ENCODE measurements at regions not wholly inside any gene's neighbourhood (a gene's known extent, or its start where the extent isn't known, plus 50 kb on each side); places are given as distances from the start of the nearest gene placed in this dataset.

DNA sequence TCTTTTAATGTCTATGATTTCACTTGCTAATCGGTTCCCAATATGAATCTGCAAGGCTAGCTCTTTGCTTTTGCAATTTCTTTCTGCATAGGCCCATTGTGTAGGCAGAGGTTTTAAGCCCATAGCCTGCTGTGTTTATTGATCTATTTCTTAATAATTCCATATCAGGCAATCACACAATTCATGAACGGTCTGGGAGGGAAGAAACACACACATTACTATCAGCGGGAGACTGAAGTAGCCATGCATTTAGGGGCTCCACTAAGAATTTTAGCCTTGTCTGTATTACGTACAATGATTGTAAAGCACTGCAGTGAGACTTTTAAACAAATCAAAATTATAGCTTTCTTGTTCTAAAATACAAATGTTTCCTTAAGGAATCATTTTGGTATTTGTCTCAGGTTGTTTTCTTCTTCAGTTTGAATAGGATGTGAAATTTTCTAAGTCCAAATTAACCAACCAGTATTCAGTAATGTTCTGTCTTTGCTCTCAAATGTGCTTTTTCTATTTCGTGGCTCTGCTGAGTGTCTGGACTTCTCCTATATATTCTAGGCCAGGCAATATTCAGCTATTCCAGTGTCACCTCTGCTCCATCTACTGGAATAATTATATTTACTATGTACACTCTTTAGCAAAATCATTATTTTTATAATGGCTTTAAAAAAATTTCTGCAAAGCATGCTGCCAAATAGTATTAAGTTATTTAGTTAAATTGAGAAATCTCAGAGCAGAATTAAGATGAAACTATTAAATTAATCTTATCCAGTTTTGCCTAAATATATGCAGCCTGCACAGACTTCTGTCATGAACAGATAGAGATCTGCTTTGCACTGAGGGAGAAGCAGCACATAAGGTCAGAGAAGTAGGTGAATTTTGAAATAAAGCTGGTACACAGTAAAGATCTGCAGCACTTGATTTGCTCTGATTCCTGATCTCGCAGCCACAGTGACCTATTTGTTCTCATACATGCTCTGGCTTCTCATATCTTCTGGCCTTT is 103.0 kb upstream of the NAALADL2 start:
- in situ Hi-C loops (cut with HindIII; ENCODE audit: low pct_unique_long_range_greater_than_20kb, low sequenced_read_pairs) (no loop called here), intact Hi-C loops (cut with micrococcal nuclease; ENCODE audit: unreplicated experiment) (no loop called here)
- no TSS peak for BruUV-seq (replicated peaks)
- ChIA-PET POLR2A (no interaction called here), CTCF (no interaction called here)
- DNase-seq (ENCODE audit: low read depth, low spot score) (no peak), ATAC-seq (no peak)
- TF ChIP-seq SIN3A (IDR thresholded peaks at IDR 0.05; ENCODE audit: borderline replicate concordance, insufficient read depth, low read depth, low read length) (no peak), REST (IDR thresholded peaks at IDR 0.05; ENCODE audit: insufficient read depth in 1 of 2, low read depth in 2 of 2, low read length in 1 of 2) (no peak), POLR2AphosphoS5 (IDR thresholded peaks at IDR 0.05; ENCODE audit: low read depth, low read length) (no peak), CTCF (IDR thresholded peaks at IDR 0.05) (no peak), TCF7L2 (IDR thresholded peaks at IDR 0.05; ENCODE audit: low read depth, low read length) (no peak)
- H3K27me3 ChIP-seq (ENCODE audit: control insufficient read depth, insufficient read depth, low read length), result no peaks in the 10 kb centered on the region
- no peak overlapping the region for H3K27ac ChIP-seq (ENCODE audit: low read length)
- no peaks in the 10 kb centered on the region; the same call in 1 of the 2 replicates for H3K9me3 ChIP-seq (ENCODE audit: control insufficient read depth, insufficient read depth, low read depth, low read length)
- H3K4me3 ChIP-seq (ENCODE audit: low read depth in 2 of 2, low read length in 2 of 2), result no peak overlapping the region
- H3K36me3 ChIP-seq (ENCODE audit: control insufficient read depth, insufficient read depth, low read length), result no peaks in the 10 kb centered on the region
- no peaks in the 10 kb centered on the region for H3K4me1 ChIP-seq (ENCODE audit: control insufficient read depth, insufficient read depth, low read length)

- ChIA-PET CTCF (no interaction called here), POLR2A (no interaction called here)
- intact Hi-C loops (cut with micrococcal nuclease; ENCODE audit: unreplicated experiment), result no loop called here
- Histone ChIP-seq H3K4me1 (ENCODE audit: control insufficient read depth, insufficient read depth, low read length) (no peaks in the 10 kb centered on the region), H3K4me3 (ENCODE audit: low read depth in 2 of 2, low read length in 2 of 2) (no peak overlapping the region), H3K27me3 (ENCODE audit: control insufficient read depth, insufficient read depth, low read length) (no peaks in the 10 kb centered on the region), H3K27ac (ENCODE audit: low read length) (no peak overlapping the region), H3K36me3 (ENCODE audit: control insufficient read depth, insufficient read depth, low read length) (no peaks in the 10 kb centered on the region), H3K9me3 (ENCODE audit: control insufficient read depth, insufficient read depth, low read depth, low read length) (no peaks in the 10 kb centered on the region; the same call in 1 of the 2 replicates)
- no TSS peak for BruUV-seq (replicated peaks)
- DNase-seq (ENCODE audit: low read depth, low spot score) (no peak), ATAC-seq (no peak)
- no peak for TF ChIP-seq POLR2AphosphoS5 (IDR thresholded peaks at IDR 0.05; ENCODE audit: low read depth, low read length)
- no peak for TF ChIP-seq TCF7L2 (IDR thresholded peaks at IDR 0.05; ENCODE audit: low read depth, low read length)
- TF ChIP-seq CTCF (IDR thresholded peaks at IDR 0.05), result no peak
- TF ChIP-seq SIN3A (IDR thresholded peaks at IDR 0.05; ENCODE audit: borderline replicate concordance, insufficient read depth, low read depth, low read length), result no peak
- no peak for TF ChIP-seq REST (IDR thresholded peaks at IDR 0.05; ENCODE audit: insufficient read depth in 1 of 2, low read depth in 2 of 2, low read length in 1 of 2)
- in situ Hi-C loops (cut with HindIII; ENCODE audit: low pct_unique_long_range_greater_than_20kb, low sequenced_read_pairs), result no loop called here
These were observed 100.2 kb upstream of the NAALADL2 start for GRCh38 chr3:174758943-174759342.
